HEK293T (cell line): ENCODE measurements at regions not wholly inside any gene's neighbourhood (a gene's known extent, or its start where the extent isn't known, plus 50 kb on each side); places are given as distances from the start of the nearest gene placed in this dataset.

Experiments used
- CTCF ChIA-PET: fragments of 350-600 bp; formaldehyde crosslinking; extraction: SDS; loops from one replicate; lab custom pipeline; 2021; ENCODE audit warnings: antibody characterized with exemption, inconsistent platforms; lab: Yijun Ruan, JAX
- POLR2A ChIA-PET: fragments of 350-600 bp; formaldehyde crosslinking; extraction: SDS; loops from one replicate; lab custom pipeline; 2020; ENCODE audit warnings: antibody characterized with exemption, inconsistent platforms; lab: Yijun Ruan, JAX
- DNase-seq: peaks from one replicate; pipeline ENCODE4 v3.0.0; 2012; ENCODE audit warnings: mixed read lengths; ENCODE audit errors: extremely low spot score
- ARNT ChIP-seq: fragments of 450-650 bp; IDR thresholded peaks from 2 replicates; pipeline ENCODE4 v1.6.1; 2017; ENCODE audit warnings: mild to moderate bottlenecking
- BHLHE40 ChIP-seq: fragments of 450-650 bp; IDR thresholded peaks from 2 replicates; pipeline ENCODE4 v1.6.1; 2016; ENCODE audit warnings: mild to moderate bottlenecking, moderate library complexity, borderline replicate concordance
- CTBP1 ChIP-seq: fragments of 450-650 bp; IDR thresholded peaks from 2 replicates; pipeline ENCODE4 v1.6.1; 2016; ENCODE audit warnings: borderline replicate concordance
- ELF4 ChIP-seq: fragments of 450-650 bp; IDR thresholded peaks from 2 replicates; pipeline ENCODE4 v1.6.1; 2017; ENCODE audit warnings: antibody characterized with exemption
- FOXA1 ChIP-seq: fragments of 450-650 bp; IDR thresholded peaks from 2 replicates; pipeline ENCODE4 v1.6.1; 2016; ENCODE audit warnings: mild to moderate bottlenecking
- FOXK2 ChIP-seq: fragments of 450-650 bp; IDR thresholded peaks from 2 replicates; pipeline ENCODE4 v1.6.1; 2016; ENCODE audit warnings: mild to moderate bottlenecking
- FOXM1 ChIP-seq: fragments of 450-650 bp; IDR thresholded peaks from 2 replicates; pipeline ENCODE4 v1.6.1; 2017; ENCODE audit warnings: mild to moderate bottlenecking, borderline replicate concordance
- HDGF ChIP-seq: fragments of 450-650 bp; IDR thresholded peaks from 2 replicates; pipeline ENCODE4 v1.6.1; 2017; ENCODE audit warnings: antibody characterized with exemption, borderline replicate concordance
- L3MBTL2 ChIP-seq: fragments of 450-650 bp; conservative IDR thresholded peaks from 2 replicates; pipeline ENCODE4 v1.6.1; 2016; ENCODE audit warnings: mild to moderate bottlenecking
- LEF1 ChIP-seq: fragments of 450-650 bp; IDR thresholded peaks from 2 replicates; pipeline ENCODE4 v1.6.1; 2017; ENCODE audit warnings: mild to moderate bottlenecking, borderline replicate concordance
- NFRKB ChIP-seq: fragments of 450-650 bp; IDR thresholded peaks from 2 replicates; pipeline ENCODE4 v1.6.1; 2016; ENCODE audit warnings: mild to moderate bottlenecking, moderate library complexity
- SP1 ChIP-seq: fragments of 450-650 bp; IDR thresholded peaks from 2 replicates; pipeline ENCODE4 v1.6.1; 2017
- SUZ12 ChIP-seq: fragments of 450-650 bp; IDR thresholded peaks from 2 replicates; pipeline ENCODE4 v1.6.1; 2016; ENCODE audit warnings: mild to moderate bottlenecking
- TARDBP ChIP-seq: fragments of 450-650 bp; IDR thresholded peaks from 2 replicates; pipeline ENCODE4 v1.6.1; 2016
- ZNF384 ChIP-seq: fragments of 450-650 bp; IDR thresholded peaks from 2 replicates; pipeline ENCODE4 v1.6.1; 2016
- TF ChIP-seq, protein P1 (sequence below): fragments of 450-650 bp; IDR thresholded peaks from 2 replicates; pipeline ENCODE4 v1.6.1; 2016

DNA sequence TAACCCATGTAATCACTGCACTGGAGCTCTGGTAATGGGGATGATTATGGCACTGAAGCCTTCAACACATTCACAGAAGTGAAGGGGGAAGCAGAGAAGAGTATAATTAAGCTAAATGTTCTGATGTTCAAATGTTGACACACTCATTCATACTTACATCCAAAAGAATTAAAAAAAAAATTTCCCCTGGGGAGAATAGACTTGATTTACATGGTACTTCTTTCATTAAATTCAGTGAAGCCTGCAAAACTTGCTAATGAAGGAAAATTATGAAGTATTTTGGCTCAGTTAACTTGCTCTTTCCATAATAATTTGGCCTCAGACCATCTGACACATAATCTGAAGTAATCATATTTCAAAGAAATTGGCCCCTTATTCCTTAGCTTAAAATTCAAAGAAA lies 428.8 kb downstream of the SH3GL2 start:
- ChIA-PET POLR2A (no interaction called here), CTCF (no interaction called here)
- no peak for DNase-seq
- TF ChIP-seq ZNF384 = no peak
- TF ChIP-seq HDGF = no peak
- TF ChIP-seq LEF1 = no peak
- no peak for TF ChIP-seq BHLHE40
- TF ChIP-seq CTBP1 = no peak
- TF ChIP-seq FOXA1 = no peak
- no peak for TF ChIP-seq TARDBP
- TF ChIP-seq SUZ12 = no peak
- TF ChIP-seq, protein P1, sequence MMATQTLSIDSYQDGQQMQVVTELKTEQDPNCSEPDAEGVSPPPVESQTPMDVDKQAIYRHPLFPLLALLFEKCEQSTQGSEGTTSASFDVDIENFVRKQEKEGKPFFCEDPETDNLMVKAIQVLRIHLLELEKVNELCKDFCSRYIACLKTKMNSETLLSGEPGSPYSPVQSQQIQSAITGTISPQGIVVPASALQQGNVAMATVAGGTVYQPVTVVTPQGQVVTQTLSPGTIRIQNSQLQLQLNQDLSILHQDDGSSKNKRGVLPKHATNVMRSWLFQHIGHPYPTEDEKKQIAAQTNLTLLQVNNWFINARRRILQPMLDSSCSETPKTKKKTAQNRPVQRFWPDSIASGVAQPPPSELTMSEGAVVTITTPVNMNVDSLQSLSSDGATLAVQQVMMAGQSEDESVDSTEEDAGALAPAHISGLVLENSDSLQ = no peak
- no peak for TF ChIP-seq NFRKB
- TF ChIP-seq ARNT = no peak
- no peak for TF ChIP-seq L3MBTL2
- TF ChIP-seq FOXK2 = no peak
- TF ChIP-seq FOXM1 = no peak
- TF ChIP-seq ELF4 = no peak
- TF ChIP-seq SP1 = no peak

DNA sequence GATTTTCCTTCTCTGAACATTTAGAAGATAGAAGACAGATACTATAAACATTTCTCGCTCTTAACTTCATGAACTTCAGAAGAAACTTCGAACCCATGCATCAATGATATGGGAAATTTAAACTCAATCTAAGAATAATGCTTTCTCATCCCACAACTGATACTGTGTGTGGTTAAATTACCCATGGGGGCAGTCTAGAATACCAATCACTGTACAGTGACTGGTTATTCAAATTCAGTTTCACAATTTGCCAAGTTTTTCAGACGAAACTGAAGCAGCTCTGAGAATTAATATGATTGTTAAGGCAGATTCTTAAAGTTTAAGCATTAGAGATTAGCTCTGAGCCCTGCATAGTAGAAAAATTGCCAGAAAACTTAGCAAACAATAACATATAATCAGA lies 431.0 kb downstream of the SH3GL2 start:
- DNase-seq = no peak
- POLR2A ChIA-PET = no interaction called here
- CTCF ChIA-PET = no interaction called here
- TF ChIP-seq L3MBTL2 (no peak), BHLHE40 (no peak), SUZ12 (no peak), SP1 (no peak), ELF4 (no peak), TARDBP (no peak), LEF1 (no peak), ARNT (no peak), FOXM1 (no peak), ZNF384 (no peak), NFRKB (no peak)
- TF ChIP-seq, protein P1 = no peak

- no peak for DNase-seq
- CTCF ChIA-PET = no interaction called here
- POLR2A ChIA-PET = no interaction called here
- TF ChIP-seq FOXA1 (no peak), CTBP1 (no peak), BHLHE40 (no peak), SP1 (no peak), FOXK2 (no peak), HDGF (no peak), SUZ12 (no peak), ELF4 (no peak), ARNT (no peak), ZNF384 (no peak), TARDBP (no peak)
- TF ChIP-seq, protein P1 = no peak
Observed at GRCh38 chr9:18010492-18010891, 431.6 kb downstream of the SH3GL2 start.

DNA sequence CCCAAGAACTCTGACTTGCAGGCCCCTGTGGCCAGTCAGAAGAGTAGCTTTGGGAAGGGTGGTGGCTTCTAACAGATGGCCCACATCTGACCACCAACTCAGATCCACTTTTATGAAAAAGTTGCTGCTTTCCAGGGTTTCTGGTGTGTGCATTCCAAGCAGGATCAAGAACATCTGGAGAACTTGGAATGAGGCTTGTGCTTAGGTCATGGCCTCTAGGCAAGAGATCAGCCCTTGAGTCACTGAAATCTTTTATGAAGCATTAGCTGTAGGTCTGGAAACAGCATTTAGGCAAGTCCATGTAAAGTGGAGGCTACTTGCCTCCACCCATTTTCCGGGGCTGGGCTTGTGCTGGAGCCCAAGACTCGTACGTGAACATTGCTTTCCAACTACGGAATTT lies 433.3 kb downstream of the SH3GL2 start:
- ChIA-PET CTCF (no interaction called here), POLR2A (no interaction called here)
- DNase-seq = no peak
- TF ChIP-seq, protein P1 = no peak
- TF ChIP-seq BHLHE40 (no peak), CTBP1 (no peak), FOXA1 (no peak), FOXM1 (no peak), HDGF (no peak), SP1 (no peak), ELF4 (no peak), L3MBTL2 (no peak), FOXK2 (no peak), NFRKB (no peak), TARDBP (no peak), SUZ12 (no peak), ZNF384 (no peak), LEF1 (no peak), ARNT (no peak)

DNA sequence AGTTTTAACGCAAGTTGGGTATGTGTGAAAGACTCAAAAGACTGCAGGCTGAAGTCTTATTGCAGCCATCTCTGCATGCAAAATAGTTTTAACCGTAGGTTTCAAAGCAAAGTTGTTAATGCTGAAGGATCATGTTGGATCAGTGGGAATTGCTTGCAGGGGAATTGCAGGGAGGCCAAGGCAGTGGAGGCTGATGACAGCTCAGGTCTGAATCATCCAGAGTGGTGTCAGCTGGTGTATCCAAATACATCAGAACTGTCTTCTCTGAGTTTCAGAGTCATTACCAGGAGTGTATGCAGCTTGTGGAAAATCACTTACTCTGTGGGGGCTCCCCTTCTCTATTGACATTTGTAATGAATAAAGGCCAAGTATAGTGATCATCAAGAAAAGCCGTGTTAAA lies 435.7 kb downstream of the SH3GL2 start:
- TF ChIP-seq FOXK2 = no peak
- TF ChIP-seq ELF4 = no peak
- TF ChIP-seq SUZ12 = no peak
- no peak for TF ChIP-seq LEF1
- TF ChIP-seq ZNF384 = no peak
- TF ChIP-seq SP1 = no peak
- no peak for TF ChIP-seq FOXA1
- TF ChIP-seq BHLHE40 = no peak
- TF ChIP-seq HDGF = no peak
- TF ChIP-seq NFRKB = no peak
- no peak for TF ChIP-seq TARDBP
- TF ChIP-seq FOXM1 = no peak
- TF ChIP-seq ARNT = no peak
- no peak for TF ChIP-seq CTBP1
- TF ChIP-seq, protein P1 = no peak
- no peak for TF ChIP-seq L3MBTL2
- ChIA-PET CTCF (no interaction called here), POLR2A (no interaction called here)
- no peak for DNase-seq
